Upper lobe of left lung (tissue), 6 donors: ENCODE measurements at regions not wholly inside any gene's neighbourhood (a gene's known extent, or its start where the extent isn't known, plus 50 kb on each side); places are given as distances from the start of the nearest gene placed in this dataset.

ENCODE experiments used
- ATAC-seq, 2 donors: fragments of 200-7000 bp; cut with Tn5 transposase; one replicate each; pipeline ENCODE4 v1.9.1; 2022; ENCODE audit warnings: mild to moderate bottlenecking in 2 of 2, moderate library complexity in 2 of 2; ENCODE audit not compliant: low FRiP score in 2 of 2
- DNase-seq, 2 donors: peaks; one replicate each; pipeline ENCODE4 v3.0.0-alpha.2; 2019 to 2020
- H3K27ac ChIP-seq, 4 donors: fragments of 200-600 bp; sonication (generic); one replicate each; pipeline ENCODE4 v1.5.1; 2016 to 2019
- H3K27me3 ChIP-seq, 4 donors: fragments of 200-600 bp; sonication (generic); one replicate each; pipeline ENCODE4 v1.5.1; 2017 to 2019
- H3K36me3 ChIP-seq, 4 donors: fragments of 200-600 bp; sonication (generic); one replicate each; pipeline ENCODE4 v1.5.1; 2016 to 2019
- H3K4me1 ChIP-seq, 4 donors: fragments of 200-600 bp; sonication (generic); one replicate each; pipeline ENCODE4 v1.5.1; 2018 to 2019
- H3K4me3 ChIP-seq, 4 donors: fragments of 200-600 bp; sonication (generic); one replicate each; pipeline ENCODE4 v1.5.1; 2017 to 2019; ENCODE audit warnings: mild to moderate bottlenecking in 2 of 4, moderate library complexity in 1 of 4
- H3K9me3 ChIP-seq, 4 donors: fragments of 200-600 bp; sonication (generic); one replicate each; pipeline ENCODE4 v1.5.1; 2018 to 2019
- CTCF ChIP-seq, 6 experiments: fragments of 450-650 bp in 4 of 6; fragments of 200-600 bp in 2 of 6; sonication (generic) in 2 of 6; IDR thresholded peaks; one replicate each; pipeline ENCODE4 v1.5.1; 2016 to 2019; ENCODE audit warnings: antibody characterized with exemption in 6 of 6
- EP300 ChIP-seq, 4 donors: sonication (generic); formaldehyde crosslinking; IDR thresholded peaks; one replicate each; pipeline ENCODE4 v1.5.1; 2017; ENCODE audit warnings: antibody characterized with exemption in 4 of 4, control low read depth in 2 of 4
- POLR2A ChIP-seq, 4 donors: fragments of 450-650 bp; IDR thresholded peaks; one replicate each; pipeline ENCODE4 v1.5.1; 2016 to 2017; ENCODE audit warnings: antibody characterized with exemption in 4 of 4, mild to moderate bottlenecking in 2 of 4
- POLR2AphosphoS5 ChIP-seq, 2 donors: sonication (generic); formaldehyde crosslinking; IDR thresholded peaks; one replicate each; pipeline ENCODE4 v1.5.1; 2017; ENCODE audit warnings: antibody characterized with exemption in 2 of 2
- WGBS, 2 donors: methylation state at CpG; one replicate each; pipeline ENCODE4 v1.1.5; 2017 to 2018; 5-methylcytosine and 5-hydroxymethylcytosine counted together
- donor health status: DM: no; HTN: no; CAD: no; lungs with moderate emphysema.
- donor health status: DM: no; HTN: yes; CAD: no; lungs with severe emphysema.

- ATAC-seq (no peak), DNase-seq (no peak)
- WGBS, 2 donors = 78 to 88% methylated on average over 1 of the region's 1 CpG
- H3K9me3 ChIP-seq = no peaks in the 10 kb centered on the region
- no peaks in the 10 kb centered on the region for H3K27me3 ChIP-seq
- H3K27ac ChIP-seq = no peak overlapping the region
- H3K4me1 ChIP-seq = peaks cover 0 to 4% (median under 1%) of the 10 kb centered on the region in 4 donors
- no peaks in the 10 kb centered on the region for H3K36me3 ChIP-seq
- no peak for TF ChIP-seq POLR2A (IDR thresholded peaks at IDR 0.05)
- no peak for TF ChIP-seq POLR2AphosphoS5 (IDR thresholded peaks at IDR 0.05)
- TF ChIP-seq CTCF (IDR thresholded peaks at IDR 0.05) = no peak
- TF ChIP-seq EP300 (IDR thresholded peaks at IDR 0.05) = no peak
- H3K4me3 ChIP-seq = no peak overlapping the region
Measured at GRCh38 chr3:178329936-178330335, 206.3 kb upstream of the KCNMB2 start.

GRCh38 chr3:178334239-178334638 is 202.0 kb upstream of the KCNMB2 start:
- no peaks in the 10 kb centered on the region for H3K27me3 ChIP-seq
- TF ChIP-seq POLR2A (IDR thresholded peaks at IDR 0.05) (no peak), CTCF (IDR thresholded peaks at IDR 0.05) (no peak), EP300 (IDR thresholded peaks at IDR 0.05) (no peak), POLR2AphosphoS5 (IDR thresholded peaks at IDR 0.05) (no peak)
- WGBS, 2 donors = 100% methylated on average over 3 of the region's 3 CpGs
- no peaks in the 10 kb centered on the region for H3K9me3 ChIP-seq
- H3K4me3 ChIP-seq = no peak overlapping the region
- no peak for DNase-seq
- no peak for ATAC-seq
- H3K27ac ChIP-seq = no peak overlapping the region
- H3K36me3 ChIP-seq = no peaks in the 10 kb centered on the region
- no peaks in the 10 kb centered on the region for H3K4me1 ChIP-seq

GRCh38 chr3:178336336-178336735 is 199.9 kb upstream of the KCNMB2 start:
- Histone ChIP-seq H3K27ac (no peak overlapping the region), H3K27me3 (no peaks in the 10 kb centered on the region), H3K4me3 (no peak overlapping the region), H3K36me3 (no peaks in the 10 kb centered on the region), H3K9me3 (no peaks in the 10 kb centered on the region), H3K4me1 (no peaks in the 10 kb centered on the region)
- 78 to 94% methylated on average over 1 of the region's 1 CpG for WGBS, 2 donors
- no peak for TF ChIP-seq EP300 (IDR thresholded peaks at IDR 0.05)
- TF ChIP-seq CTCF (IDR thresholded peaks at IDR 0.05) = no peak
- TF ChIP-seq POLR2A (IDR thresholded peaks at IDR 0.05) = no peak
- no peak for TF ChIP-seq POLR2AphosphoS5 (IDR thresholded peaks at IDR 0.05)
- DNase-seq = no peak
- ATAC-seq = no peak

- ATAC-seq = no peak
- no peak for TF ChIP-seq EP300 (IDR thresholded peaks at IDR 0.05)
- no peak for TF ChIP-seq CTCF (IDR thresholded peaks at IDR 0.05)
- TF ChIP-seq POLR2A (IDR thresholded peaks at IDR 0.05) = no peak
- TF ChIP-seq POLR2AphosphoS5 (IDR thresholded peaks at IDR 0.05) = no peak
- Histone ChIP-seq H3K9me3 (no peaks in the 10 kb centered on the region), H3K27me3 (no peaks in the 10 kb centered on the region), H3K36me3 (no peaks in the 10 kb centered on the region), H3K4me3 (no peak overlapping the region), H3K27ac (no peak overlapping the region), H3K4me1 (peaks cover 0 to 3% (median 0%) of the 10 kb centered on the region in 4 donors)
- WGBS, 2 donors = 27 to 44% methylated on average over 2 of the region's 2 CpGs
- no peak for DNase-seq
Measured at GRCh38 chr3:178340506-178340905, 195.7 kb upstream of the KCNMB2 start.

GRCh38 chr3:178341636-178342035 is 194.6 kb upstream of the KCNMB2 start:
- H3K27me3 ChIP-seq = no peaks in the 10 kb centered on the region
- H3K4me3 ChIP-seq = no peak overlapping the region
- 86 to 92% methylated on average over 7 of the region's 7 CpGs for WGBS, 2 donors
- ATAC-seq = no peak
- no peak overlapping the region for H3K27ac ChIP-seq
- TF ChIP-seq CTCF (IDR thresholded peaks at IDR 0.05) (no peak), EP300 (IDR thresholded peaks at IDR 0.05) (no peak), POLR2AphosphoS5 (IDR thresholded peaks at IDR 0.05) (no peak), POLR2A (IDR thresholded peaks at IDR 0.05) (no peak)
- DNase-seq = no peak
- no peaks in the 10 kb centered on the region for H3K36me3 ChIP-seq
- peaks cover 0 to 3% (median 0%) of the 10 kb centered on the region in 4 donors for H3K4me1 ChIP-seq
- H3K9me3 ChIP-seq = no peaks in the 10 kb centered on the region
